GM06990 (cell line): ENCODE measurements at regions not wholly inside any gene's neighbourhood (a gene's known extent, or its start where the extent isn't known, plus 50 kb on each side); places are given as distances from the start of the nearest gene placed in this dataset.

Experiments used
- DNase-seq: peaks from one replicate; pipeline ENCODE4 v3.0.0-alpha.2; 2011; ENCODE audit not compliant: insufficient read length; ENCODE audit errors: extremely low read depth
- H3K27me3 ChIP-seq: replicated peaks from 2 replicates; pipeline ENCODE4 v1.6.0; 2011; ENCODE audit warnings: low read length; ENCODE audit not compliant: control insufficient read depth, insufficient read depth
- H3K36me3 ChIP-seq: 2 replicates; pipeline ENCODE4 v1.5.1; 2011; ENCODE audit warnings: low read length; ENCODE audit not compliant: control insufficient read depth, insufficient read depth
- H3K4me3 ChIP-seq: replicated peaks from 2 replicates; pipeline ENCODE4 v1.5.1; 2011; ENCODE audit warnings: low read depth, mild to moderate bottlenecking, control low read depth, low read length
- CTCF ChIP-seq: IDR thresholded peaks from 2 replicates; pipeline ENCODE4 v1.5.1; 2011; ENCODE audit warnings: low read length, control low read depth, mild to moderate bottlenecking, inconsistent platforms; ENCODE audit not compliant: insufficient read depth, poor library complexity, severe bottlenecking

GRCh38 chr5:74927336-74927735 is 61.1 kb upstream of the FAM169A start:
- H3K36me3 ChIP-seq = no peaks in the 10 kb centered on the region
- no peak overlapping the region for H3K4me3 ChIP-seq
- DNase-seq = no peak
- no peaks in the 10 kb centered on the region for H3K27me3 ChIP-seq
- no peak for TF ChIP-seq CTCF

GRCh38 chr5:74919487-74919886 is 53.3 kb upstream of the FAM169A start:
- no peaks in the 10 kb centered on the region for H3K27me3 ChIP-seq
- peak; percentile 37 for TF ChIP-seq CTCF
- no peak for DNase-seq
- no peak overlapping the region for H3K4me3 ChIP-seq
- H3K36me3 ChIP-seq = no peaks in the 10 kb centered on the region

GRCh38 chr5:74919041-74919440 is 52.9 kb upstream of the FAM169A start:
- no peak for DNase-seq
- Histone ChIP-seq H3K36me3 (no peaks in the 10 kb centered on the region), H3K27me3 (no peaks in the 10 kb centered on the region), H3K4me3 (no peak overlapping the region)
- TF ChIP-seq CTCF = no peak

- Histone ChIP-seq H3K4me3 (no peak overlapping the region), H3K27me3 (no peaks in the 10 kb centered on the region), H3K36me3 (no peaks in the 10 kb centered on the region)
- TF ChIP-seq CTCF = no peak
- DNase-seq = no peak
These were observed 52.1 kb upstream of the FAM169A start for GRCh38 chr5:74918232-74918669.

GRCh38 chr5:74916831-74917710 is 50.9 kb upstream of the FAM169A start:
- H3K36me3 ChIP-seq = no peaks in the 10 kb centered on the region
- no peak overlapping the region for H3K4me3 ChIP-seq
- DNase-seq = no peak
- no peaks in the 10 kb centered on the region for H3K27me3 ChIP-seq
- TF ChIP-seq CTCF = no peak
